GM23248 (cell line): ENCODE measurements at regions not wholly inside any gene's neighbourhood (a gene's known extent, or its start where the extent isn't known, plus 50 kb on each side); places are given as distances from the start of the nearest gene placed in this dataset.
"Not testable (repeated sequence)": the region's sequence is repeated elsewhere in the genome, so short reads cannot be mapped to it uniquely, and the experiment has no call there.

Source experiments
- EZH2 ChIP-seq: fragments of 200-600 bp; sonication (generic); IDR thresholded peaks from 2 replicates; pipeline ENCODE4 v1.6.1; 2018; ENCODE audit warnings: antibody characterized with exemption, mild to moderate bottlenecking; ENCODE audit not compliant: insufficient read depth, poor library complexity, severe bottlenecking
- EZH2phosphoT487 ChIP-seq: fragments of 200-600 bp; sonication (generic); IDR thresholded peaks from 2 replicates; pipeline ENCODE4 v1.6.1; 2018; ENCODE audit warnings: antibody characterized with exemption, moderate library complexity, mild to moderate bottlenecking, low read depth; ENCODE audit not compliant: insufficient read depth

DNA sequence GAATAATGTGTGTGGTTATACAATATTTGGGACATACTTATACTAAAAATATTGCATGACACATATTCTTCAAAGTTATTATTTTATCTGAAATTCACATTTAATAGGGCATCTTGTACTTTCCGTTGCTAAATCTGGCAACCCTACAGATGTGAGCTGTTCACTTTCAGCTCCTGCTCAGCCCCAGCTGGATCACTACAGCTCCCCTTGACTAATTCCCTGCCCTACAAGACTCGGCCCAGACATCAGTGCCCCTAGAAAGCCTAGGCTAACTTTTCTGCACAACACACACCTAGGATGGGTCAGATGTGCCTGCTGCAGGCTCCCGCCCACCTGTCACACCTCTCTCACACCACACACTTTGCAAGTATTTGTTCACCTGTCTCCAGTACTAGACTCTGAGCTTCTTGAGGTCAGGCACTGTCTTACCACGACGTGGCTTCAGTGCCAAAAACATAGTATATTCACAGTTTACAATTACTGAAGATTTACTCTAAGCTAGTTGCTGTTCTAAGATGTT, 84.1 kb downstream of the PRR15 start:
- TF ChIP-seq EZH2, EZH2phosphoT487: not testable (repeated sequence)
